Left ventricle myocardium inferior (tissue), 1 donor: ENCODE measurements at regions not wholly inside any gene's neighbourhood (a gene's known extent, or its start where the extent isn't known, plus 50 kb on each side); places are given as distances from the start of the nearest gene placed in this dataset.

Source experiments
- DNase-seq: peaks from one replicate; pipeline ENCODE4 v3.0.0-alpha.2; 2020
- H3K27ac ChIP-seq: fragments of 200-600 bp; replicated peaks from 2 replicates; pipeline ENCODE4 v1.8.0; 2021
- H3K27me3 ChIP-seq: fragments of 200-600 bp; 2 replicates; pipeline ENCODE4 v1.8.0; 2021; ENCODE audit warnings: low read depth
- H3K36me3 ChIP-seq: fragments of 200-600 bp; 2 replicates; pipeline ENCODE4 v1.8.0; 2021
- H3K4me1 ChIP-seq: fragments of 200-600 bp; 2 replicates; pipeline ENCODE4 v1.8.0; 2021
- H3K4me3 ChIP-seq: fragments of 200-600 bp; 2 replicates; pipeline ENCODE4 v1.8.0; 2021; ENCODE audit warnings: mild to moderate bottlenecking, moderate library complexity
- H3K9me3 ChIP-seq: fragments of 200-600 bp; replicated peaks from 2 replicates; pipeline ENCODE4 v1.8.0; 2021
- intact Hi-C: fragments of 100-400 bp; cut with micrococcal nuclease; formaldehyde crosslinking; loops from one replicate; pipeline ENCODE4 v1.11.0; 2022
- TF ChIP-seq, protein P1 (sequence below): fragments of 200-600 bp; IDR thresholded peaks from 2 replicates; pipeline ENCODE4 v1.8.0; 2021; ENCODE audit warnings: antibody characterized with exemption, mild to moderate bottlenecking, borderline replicate concordance
- donor health status: DM: no; HTN: yes; CAD: no; lungs with severe emphysema.

DNA sequence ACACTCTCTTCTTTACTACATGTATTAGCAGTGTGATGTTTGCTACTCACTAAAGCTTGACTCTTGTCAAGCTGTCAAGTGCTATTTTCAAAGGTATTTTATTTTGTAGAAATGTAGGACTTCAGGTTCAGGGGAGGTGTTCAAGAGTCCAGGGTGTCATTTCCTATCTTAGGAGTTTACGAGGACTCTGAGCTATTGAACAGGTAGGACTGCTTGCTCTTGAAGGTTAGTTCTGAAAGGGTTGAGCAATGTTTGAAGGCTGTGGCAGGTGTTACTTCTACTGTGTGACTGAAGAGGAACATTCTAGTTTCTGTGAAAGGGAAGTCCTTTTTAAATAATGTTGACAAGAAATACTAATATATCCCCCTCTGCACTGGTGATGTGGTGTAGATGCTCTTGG, 1151.2 kb downstream of the PDHA2 start:
- intact Hi-C loops, result no loop called here
- H3K4me1 ChIP-seq, result no peaks in the 10 kb centered on the region
- H3K27ac ChIP-seq, result no peak overlapping the region
- no peaks in the 10 kb centered on the region for H3K27me3 ChIP-seq
- no peaks in the 10 kb centered on the region for H3K36me3 ChIP-seq
- DNase-seq, result no peak
- H3K9me3 ChIP-seq, result no peaks in the 10 kb centered on the region
- TF ChIP-seq, protein P1, sequence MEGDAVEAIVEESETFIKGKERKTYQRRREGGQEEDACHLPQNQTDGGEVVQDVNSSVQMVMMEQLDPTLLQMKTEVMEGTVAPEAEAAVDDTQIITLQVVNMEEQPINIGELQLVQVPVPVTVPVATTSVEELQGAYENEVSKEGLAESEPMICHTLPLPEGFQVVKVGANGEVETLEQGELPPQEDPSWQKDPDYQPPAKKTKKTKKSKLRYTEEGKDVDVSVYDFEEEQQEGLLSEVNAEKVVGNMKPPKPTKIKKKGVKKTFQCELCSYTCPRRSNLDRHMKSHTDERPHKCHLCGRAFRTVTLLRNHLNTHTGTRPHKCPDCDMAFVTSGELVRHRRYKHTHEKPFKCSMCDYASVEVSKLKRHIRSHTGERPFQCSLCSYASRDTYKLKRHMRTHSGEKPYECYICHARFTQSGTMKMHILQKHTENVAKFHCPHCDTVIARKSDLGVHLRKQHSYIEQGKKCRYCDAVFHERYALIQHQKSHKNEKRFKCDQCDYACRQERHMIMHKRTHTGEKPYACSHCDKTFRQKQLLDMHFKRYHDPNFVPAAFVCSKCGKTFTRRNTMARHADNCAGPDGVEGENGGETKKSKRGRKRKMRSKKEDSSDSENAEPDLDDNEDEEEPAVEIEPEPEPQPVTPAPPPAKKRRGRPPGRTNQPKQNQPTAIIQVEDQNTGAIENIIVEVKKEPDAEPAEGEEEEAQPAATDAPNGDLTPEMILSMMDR, result no peak
- H3K4me3 ChIP-seq, result no peak overlapping the region

DNA sequence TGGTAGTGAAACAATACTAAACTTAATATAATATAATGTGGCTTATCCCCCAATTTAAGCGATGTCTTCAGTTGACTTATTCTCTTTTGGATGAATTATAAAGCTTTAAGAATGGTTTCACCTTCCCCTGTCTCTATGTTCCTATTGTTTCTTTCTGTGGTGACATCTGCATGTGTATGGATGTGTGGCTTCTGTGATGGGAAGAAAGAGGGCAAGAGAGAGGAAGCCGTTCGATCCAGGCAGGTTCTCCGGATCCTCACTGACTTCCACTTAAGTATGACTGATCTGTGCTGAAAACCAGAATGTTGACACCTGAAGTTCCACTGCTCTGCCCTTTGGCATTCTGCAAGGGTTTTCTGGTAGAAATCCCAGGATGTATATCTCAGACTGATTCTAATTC, 1150.8 kb downstream of the STPG2 start:
- TF ChIP-seq, protein P1, result no peak
- Histone ChIP-seq H3K27me3 (no peaks in the 10 kb centered on the region), H3K27ac (no peak overlapping the region), H3K4me1 (no peaks in the 10 kb centered on the region), H3K9me3 (no peaks in the 10 kb centered on the region), H3K4me3 (no peak overlapping the region), H3K36me3 (no peaks in the 10 kb centered on the region)
- DNase-seq, result no peak
- intact Hi-C loops, result no loop called here

DNA sequence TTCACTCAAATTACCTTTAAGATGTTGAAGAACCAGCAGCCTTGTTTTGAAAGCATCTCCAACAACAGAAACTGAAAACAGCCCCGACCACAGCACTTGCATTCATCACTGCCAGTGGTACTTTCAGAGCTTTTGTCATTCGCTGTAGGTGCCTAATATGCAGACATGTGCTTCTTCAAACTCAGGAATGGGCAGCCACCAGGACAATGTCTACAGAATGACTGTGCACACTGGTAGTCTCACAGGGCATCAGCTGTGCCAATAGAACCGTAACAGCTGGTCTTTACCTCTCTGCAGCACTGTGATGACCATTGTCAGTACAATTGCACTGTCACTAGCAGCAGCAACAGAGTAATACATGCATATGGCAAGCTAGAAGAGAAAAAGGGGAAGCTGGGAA, 1149.7 kb downstream of the STPG2 start:
- H3K4me1 ChIP-seq, result no peaks in the 10 kb centered on the region
- intact Hi-C loops, result no loop called here
- no peaks in the 10 kb centered on the region for H3K36me3 ChIP-seq
- no peak overlapping the region for H3K4me3 ChIP-seq
- H3K9me3 ChIP-seq, result no peaks in the 10 kb centered on the region
- no peak overlapping the region for H3K27ac ChIP-seq
- TF ChIP-seq, protein P1, result no peak
- H3K27me3 ChIP-seq, result no peaks in the 10 kb centered on the region
- DNase-seq, result no peak

DNA sequence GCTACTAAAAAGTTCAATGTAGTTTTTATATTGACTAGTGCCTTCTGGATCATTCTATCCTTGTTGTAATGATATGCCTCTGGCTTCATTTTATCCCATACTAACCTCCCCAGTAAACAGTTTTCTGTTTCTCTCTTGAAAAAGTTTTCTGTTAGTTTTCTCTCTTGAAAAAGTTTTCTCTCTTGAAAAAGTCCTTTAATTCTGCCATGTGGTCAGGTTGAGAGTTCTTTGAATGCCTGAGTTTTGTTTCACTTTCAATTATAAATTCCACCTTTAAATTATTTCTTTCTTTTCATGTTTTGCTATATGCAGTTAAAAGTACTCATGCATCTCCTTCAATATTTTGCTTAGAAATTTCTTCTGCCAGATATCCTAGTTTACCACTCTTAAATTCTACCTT, 1139.6 kb downstream of the STPG2 start:
- Histone ChIP-seq H3K4me1 (no peaks in the 10 kb centered on the region), H3K27me3 (no peaks in the 10 kb centered on the region), H3K27ac (no peak overlapping the region), H3K36me3 (no peaks in the 10 kb centered on the region), H3K9me3 (no peaks in the 10 kb centered on the region), H3K4me3 (no peak overlapping the region)
- no peak for DNase-seq
- intact Hi-C loops, result no loop called here
- TF ChIP-seq, protein P1, result no peak

DNA sequence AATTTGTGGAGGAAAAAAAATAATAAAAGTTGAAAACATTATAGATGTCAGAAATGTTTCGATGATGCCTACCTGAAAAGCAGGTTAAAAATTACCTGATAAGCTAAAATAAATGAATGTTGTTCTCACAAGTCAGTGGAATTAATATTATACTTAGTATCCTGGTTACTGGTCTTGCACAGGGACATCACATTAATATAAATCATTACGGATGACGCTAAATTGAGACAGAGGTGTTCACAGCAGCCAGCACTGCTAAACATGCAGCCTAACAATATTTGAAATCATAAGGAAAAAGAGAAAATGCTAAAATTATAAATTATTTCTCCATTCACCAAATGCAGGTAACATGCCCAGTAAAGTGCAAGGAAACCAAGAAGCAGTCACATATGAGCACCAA, 1130.0 kb downstream of the STPG2 start:
- Histone ChIP-seq H3K4me3 (no peak overlapping the region), H3K9me3 (no peaks in the 10 kb centered on the region), H3K4me1 (no peaks in the 10 kb centered on the region), H3K27me3 (no peaks in the 10 kb centered on the region), H3K36me3 (no peaks in the 10 kb centered on the region), H3K27ac (no peak overlapping the region)
- TF ChIP-seq, protein P1, result no peak
- intact Hi-C loops, result no loop called here
- no peak for DNase-seq

DNA sequence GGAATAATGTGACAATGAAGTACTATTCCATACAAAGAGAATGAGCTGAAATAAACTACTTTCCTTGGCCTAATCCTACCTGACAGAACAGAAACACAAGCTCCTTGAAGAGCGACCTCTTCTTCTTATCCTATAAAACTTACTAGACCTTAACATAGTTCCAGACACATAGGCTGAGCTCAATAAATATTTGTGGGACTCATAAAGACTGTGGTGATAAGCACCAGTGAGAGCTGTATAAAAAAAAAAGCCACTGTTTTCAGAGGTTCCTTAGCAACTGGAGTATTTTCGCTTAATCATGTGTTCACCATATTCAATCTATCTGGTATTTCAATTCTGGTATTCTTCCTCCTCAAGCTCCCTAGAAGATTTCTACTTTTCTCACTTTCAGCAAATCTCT, 1129.6 kb downstream of the STPG2 start:
- intact Hi-C loops, result no loop called here
- TF ChIP-seq, protein P1, result no peak
- Histone ChIP-seq H3K36me3 (no peaks in the 10 kb centered on the region), H3K4me3 (no peak overlapping the region), H3K9me3 (no peaks in the 10 kb centered on the region), H3K4me1 (no peaks in the 10 kb centered on the region), H3K27ac (no peak overlapping the region), H3K27me3 (no peaks in the 10 kb centered on the region)
- no peak for DNase-seq
